ENCODE measurements at regions not wholly inside any gene's neighbourhood (a gene's known extent, or its start where the extent isn't known, plus 50 kb on each side); places are given as distances from the start of the nearest gene placed in this dataset.
"Not testable (repeated sequence)": the region's sequence is repeated elsewhere in the genome, so short reads cannot be mapped to it uniquely, and the experiment has no call there.

GRCh38 chr9:3773362-3774060 is 247.7 kb upstream of the RFX3 start:
- DNase-seq (ENCODE audit: low read depth): no peak

- no peak for DNase-seq (ENCODE audit: low read depth)
These were observed 243.8 kb upstream of the RFX3 start for GRCh38 chr9:3769646-3770045.

GRCh38 chr9:3768712-3769457 is 243.1 kb upstream of the RFX3 start:
- no peak for DNase-seq (ENCODE audit: low read depth)

GRCh38 chr9:3768286-3768685 is 242.5 kb upstream of the RFX3 start:
- no peak for DNase-seq (ENCODE audit: low read depth)

GRCh38 chr9:3762076-3762475 is 236.3 kb upstream of the RFX3 start:
- no peak for DNase-seq (ENCODE audit: low read depth)

GRCh38 chr9:3760031-3760430 is 234.2 kb upstream of the RFX3 start:
- DNase-seq (ENCODE audit: low read depth): no peak

- no peak for DNase-seq (ENCODE audit: low read depth)
These were observed 233.2 kb upstream of the RFX3 start for GRCh38 chr9:3758816-3759576.

- DNase-seq (ENCODE audit: low read depth): no peak
These were observed 230.3 kb upstream of the RFX3 start for GRCh38 chr9:3756071-3756470.

- DNase-seq (ENCODE audit: low read depth): no peak
These were observed 225.4 kb upstream of the RFX3 start for GRCh38 chr9:3751125-3751758.

GRCh38 chr9:3750321-3750720 is 224.5 kb upstream of the RFX3 start:
- DNase-seq (ENCODE audit: low read depth): no peak

GRCh38 chr9:3746296-3747275 is 220.8 kb upstream of the RFX3 start:
- DNase-seq (ENCODE audit: low read depth): no peak

GRCh38 chr9:3743901-3744413 is 218.2 kb upstream of the RFX3 start:
- DNase-seq (ENCODE audit: low read depth): no peak

GRCh38 chr9:3742586-3742985 is 216.8 kb upstream of the RFX3 start:
- no peak for DNase-seq (ENCODE audit: low read depth)

GRCh38 chr9:3741729-3742128 is 215.9 kb upstream of the RFX3 start:
- no peak for DNase-seq (ENCODE audit: low read depth)

- DNase-seq (ENCODE audit: low read depth): no peak
These were observed 215.1 kb upstream of the RFX3 start for GRCh38 chr9:3740690-3741419.

GRCh38 chr9:3736161-3736560 is 210.4 kb upstream of the RFX3 start:
- no peak for DNase-seq (ENCODE audit: low read depth)

- no peak for DNase-seq (ENCODE audit: low read depth)
These were observed 209.4 kb upstream of the RFX3 start for GRCh38 chr9:3735251-3735650.

- DNase-seq (ENCODE audit: low read depth): not testable (repeated sequence)
These were observed 207.9 kb upstream of the RFX3 start for GRCh38 chr9:3733527-3734262.

- no peak for DNase-seq (ENCODE audit: low read depth)
These were observed 207.2 kb upstream of the RFX3 start for GRCh38 chr9:3733039-3733408.
